ENCODE measurements at regions not wholly inside any gene's neighbourhood (a gene's known extent, or its start where the extent isn't known, plus 50 kb on each side); places are given as distances from the start of the nearest gene placed in this dataset.

DNA sequence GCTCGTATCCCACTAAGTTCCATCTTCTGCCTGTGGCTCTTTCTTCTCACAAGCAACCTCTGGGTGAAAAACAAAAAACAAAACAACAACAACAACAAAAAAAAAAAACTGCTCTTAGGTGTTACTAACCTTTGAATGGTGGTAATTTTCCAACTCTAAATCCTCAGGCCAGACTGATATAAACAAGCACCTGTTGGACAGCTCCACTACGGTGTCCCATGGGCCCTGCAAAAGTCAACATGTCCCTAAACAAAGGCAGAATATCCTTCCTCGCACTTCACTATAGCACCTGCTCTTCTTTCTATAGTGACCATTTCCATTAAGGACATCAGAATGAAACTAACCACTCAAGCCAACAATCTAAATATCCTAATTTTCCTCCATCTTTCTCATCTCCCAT is 54.6 kb upstream of the PARM1 start:
- DNase-seq = no peak

DNA sequence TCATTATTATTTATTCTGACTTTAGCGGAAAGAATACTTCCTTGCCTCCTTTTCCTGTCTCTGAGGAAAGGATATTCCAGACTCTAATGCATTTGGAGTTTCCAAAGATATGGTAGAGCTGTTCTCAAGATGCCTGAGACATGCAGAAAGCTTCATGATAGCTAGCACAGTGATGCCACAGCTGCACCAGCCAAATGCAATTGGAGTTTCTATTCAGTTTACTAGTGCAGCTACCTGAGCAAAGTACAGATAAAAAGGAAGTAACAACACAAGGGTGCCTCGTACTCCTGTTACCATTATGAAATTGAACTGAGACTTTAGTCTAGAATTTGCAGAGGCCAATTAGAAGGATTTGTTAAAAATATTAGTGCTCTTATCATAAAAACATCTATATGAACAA is 57.5 kb upstream of the PARM1 start:
- no peak for DNase-seq

DNA sequence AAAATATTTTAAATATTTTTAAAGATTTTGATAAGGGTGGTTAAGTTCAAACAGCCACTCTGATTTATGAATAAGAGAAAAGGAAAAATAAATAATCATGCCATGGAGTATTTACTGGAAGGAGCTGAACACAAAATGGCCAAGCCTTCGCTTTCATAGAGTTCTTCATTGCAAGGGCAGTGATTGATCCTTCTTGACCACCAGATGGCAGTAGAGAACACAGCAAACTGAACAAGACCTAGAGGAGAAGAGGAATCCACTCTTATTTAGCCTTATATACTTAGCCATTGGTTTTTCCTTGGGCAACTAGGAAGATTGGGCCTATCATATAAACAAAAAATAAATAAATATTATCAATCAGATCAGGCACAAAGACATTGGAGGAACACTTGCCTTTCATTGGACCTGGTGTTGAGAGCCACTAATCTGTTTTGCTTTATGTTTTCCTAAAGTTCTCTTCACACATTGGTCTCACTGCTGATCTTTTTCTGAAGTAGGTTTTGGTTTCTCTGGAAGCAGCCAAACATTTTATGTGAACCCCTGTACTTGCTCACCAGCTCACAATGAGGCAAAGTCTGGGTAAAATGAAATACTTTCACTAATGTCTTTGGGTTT is 58.1 kb upstream of the PARM1 start:
- DNase-seq = peak; percentile 77

DNA sequence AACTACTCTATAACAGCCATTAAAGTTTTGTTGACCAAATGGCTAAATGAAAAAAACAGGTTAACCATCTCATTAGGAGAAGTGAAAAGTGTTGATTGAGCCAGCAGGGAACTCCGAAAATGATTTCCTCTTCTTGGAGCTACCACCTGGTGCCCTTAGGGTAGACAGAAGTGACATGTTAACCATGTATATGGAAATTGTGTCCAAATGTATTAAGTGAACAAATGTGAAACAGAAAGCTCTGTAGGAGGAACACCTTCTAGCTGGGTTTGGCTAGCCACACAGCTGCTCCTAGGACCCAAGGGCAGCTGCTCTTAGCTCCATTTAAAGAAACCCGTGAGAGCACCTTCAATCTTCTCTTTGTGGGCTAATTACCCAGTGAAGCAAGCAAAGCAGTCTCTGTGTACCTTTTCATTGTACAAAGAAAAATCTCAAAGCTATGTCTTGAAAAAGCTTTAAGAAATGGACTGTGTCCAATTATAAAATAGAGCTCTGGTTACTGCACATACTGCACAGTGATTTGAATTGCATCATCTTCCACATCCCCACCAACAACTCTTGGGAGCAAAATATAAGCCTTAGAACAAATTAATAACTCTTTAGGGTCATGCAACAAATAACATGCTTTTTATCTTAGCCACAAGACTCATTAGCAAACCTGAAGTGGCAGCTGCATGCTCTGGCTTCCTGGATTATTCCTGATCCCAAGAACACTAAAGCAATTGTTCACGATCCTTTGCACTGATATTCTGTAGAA is 59.2 kb upstream of the PARM1 start:
- peak; percentile 20 for DNase-seq

DNA sequence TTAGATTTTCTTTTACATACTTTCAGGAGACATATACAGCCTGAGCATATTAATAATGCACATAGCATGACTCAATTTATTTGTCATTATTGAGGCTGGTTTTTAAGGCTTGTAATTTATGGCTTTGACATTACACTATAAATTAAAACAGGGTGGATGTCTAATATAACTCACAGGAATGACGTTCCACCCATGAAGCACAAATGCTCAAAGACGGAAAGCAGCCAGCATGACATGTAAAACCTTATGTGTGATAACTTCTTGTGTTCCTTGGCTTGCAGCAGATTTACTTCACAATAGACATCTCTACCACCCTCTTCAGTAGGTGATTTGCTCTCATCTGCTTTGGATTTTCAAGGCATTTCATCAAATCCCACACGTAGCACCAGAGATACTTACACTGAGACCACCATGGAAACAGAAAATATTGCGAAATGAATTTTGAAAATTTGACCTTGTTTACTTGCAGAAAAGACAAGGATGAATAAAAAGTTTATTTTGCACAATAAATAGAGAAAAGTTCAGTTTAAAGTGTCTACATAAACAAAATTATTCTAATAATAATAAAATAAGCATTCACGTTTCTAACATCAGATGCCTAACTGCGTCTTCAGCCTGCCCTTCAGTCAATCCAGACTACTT is 64.7 kb upstream of the BTC start:
- DNase-seq = peak; percentile 63

DNA sequence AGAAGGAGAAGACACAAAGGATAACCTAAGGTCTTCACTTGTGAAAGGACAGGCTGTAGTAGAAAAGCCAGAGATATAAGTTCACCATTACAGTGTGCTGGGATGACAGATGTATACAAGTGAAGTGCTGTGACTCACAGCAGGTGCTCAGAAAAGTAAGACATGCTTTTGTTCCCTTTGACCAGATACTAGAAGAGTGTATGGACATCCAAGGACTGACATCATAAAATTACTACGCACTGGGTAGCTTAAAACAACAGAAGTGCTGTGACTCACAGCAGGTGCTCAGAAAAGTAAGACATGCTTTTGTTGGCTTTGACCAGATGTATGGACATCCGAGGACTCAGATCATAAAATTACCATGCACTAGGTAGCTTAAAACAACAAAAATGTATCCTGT is 61.6 kb upstream of the BTC start:
- DNase-seq = no peak

DNA sequence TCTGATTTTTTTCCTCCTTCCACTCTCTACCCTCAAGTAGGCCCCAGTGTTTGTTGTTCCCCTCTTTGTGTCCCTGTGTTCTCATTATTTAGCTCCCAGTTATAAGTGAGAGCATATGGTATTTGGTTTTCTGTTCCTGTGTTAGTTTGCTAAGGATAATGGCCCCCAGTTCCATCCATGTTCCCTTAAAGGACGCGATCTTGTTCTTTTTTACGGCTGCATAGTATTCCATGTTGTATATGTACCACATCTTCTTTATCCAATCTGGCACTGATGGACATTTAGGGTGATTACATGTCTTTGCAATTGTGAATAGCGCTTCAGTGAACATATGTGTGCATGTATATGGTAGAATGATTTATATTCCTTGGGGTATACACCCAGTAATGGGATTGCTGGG is 54.5 kb upstream of the BTC start:
- DNase-seq = no peak

DNA sequence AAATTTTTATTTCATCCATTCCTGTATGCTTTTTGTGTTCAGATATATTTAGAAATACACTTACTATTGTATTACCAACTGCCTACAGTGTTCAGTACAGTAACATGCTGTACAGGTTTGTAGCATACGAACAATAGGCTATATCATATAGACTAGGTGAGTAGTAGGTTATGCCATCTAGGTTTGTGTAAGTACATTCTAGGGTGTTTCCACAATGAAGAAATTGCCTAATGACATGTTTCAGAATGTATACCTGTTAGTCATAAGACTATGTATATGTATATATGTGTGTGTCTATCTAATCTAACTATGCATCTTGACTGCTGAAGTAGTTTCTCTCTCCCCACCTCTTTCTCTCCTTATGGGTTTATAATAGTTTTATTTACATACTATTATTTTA is 51.5 kb upstream of the BTC start:
- DNase-seq = no peak

Data from fibroblast of upper back skin (primary cell).